Tibial nerve (tissue), 4 donors: ENCODE measurements at regions not wholly inside any gene's neighbourhood (a gene's known extent, or its start where the extent isn't known, plus 50 kb on each side); places are given as distances from the start of the nearest gene placed in this dataset.

ENCODE experiments used
- EP300 ChIP-seq, 2 donors: sonication (generic); formaldehyde crosslinking; IDR thresholded peaks; one replicate each; pipeline ENCODE4 v1.6.1; 2017; ENCODE audit warnings: antibody characterized with exemption in 2 of 2, mild to moderate bottlenecking in 1 of 2
- POLR2A ChIP-seq, 2 donors: fragments of 450-650 bp; IDR thresholded peaks; one replicate each; pipeline ENCODE4 v1.6.1; 2017; ENCODE audit warnings: antibody characterized with exemption in 2 of 2, mild to moderate bottlenecking in 2 of 2, moderate library complexity in 2 of 2
- TF ChIP-seq, protein P1 (sequence below), 5 experiments: fragments of 200-600 bp in 3 of 5; fragments of 450-650 bp in 2 of 5; sonication (generic) in 3 of 5; IDR thresholded peaks; one replicate each; pipeline ENCODE4 v1.5.1; 2016 to 2019; ENCODE audit warnings: antibody characterized with exemption in 5 of 5, mild to moderate bottlenecking in 3 of 5, moderate library complexity in 2 of 5

DNA sequence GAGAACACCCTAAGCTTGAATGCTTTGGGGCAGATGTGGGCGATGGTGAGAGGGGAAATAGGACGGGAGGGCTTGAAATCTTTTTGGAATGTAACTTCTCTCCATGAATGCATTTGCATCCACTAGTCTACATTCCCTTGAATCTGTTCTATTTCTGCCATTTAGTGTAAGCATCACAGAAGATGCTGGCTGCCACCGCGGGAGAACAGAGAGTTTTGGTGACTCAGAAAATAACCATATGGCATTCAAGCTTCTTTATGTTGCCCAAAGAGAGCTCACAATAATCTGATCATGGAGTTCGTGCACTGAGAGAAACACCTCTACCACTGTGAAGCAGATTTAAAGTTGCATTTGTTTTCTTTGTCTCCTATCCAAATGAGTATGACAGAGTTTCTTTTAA is 52.6 kb upstream of the OTX2 start:
- TF ChIP-seq, protein P1, sequence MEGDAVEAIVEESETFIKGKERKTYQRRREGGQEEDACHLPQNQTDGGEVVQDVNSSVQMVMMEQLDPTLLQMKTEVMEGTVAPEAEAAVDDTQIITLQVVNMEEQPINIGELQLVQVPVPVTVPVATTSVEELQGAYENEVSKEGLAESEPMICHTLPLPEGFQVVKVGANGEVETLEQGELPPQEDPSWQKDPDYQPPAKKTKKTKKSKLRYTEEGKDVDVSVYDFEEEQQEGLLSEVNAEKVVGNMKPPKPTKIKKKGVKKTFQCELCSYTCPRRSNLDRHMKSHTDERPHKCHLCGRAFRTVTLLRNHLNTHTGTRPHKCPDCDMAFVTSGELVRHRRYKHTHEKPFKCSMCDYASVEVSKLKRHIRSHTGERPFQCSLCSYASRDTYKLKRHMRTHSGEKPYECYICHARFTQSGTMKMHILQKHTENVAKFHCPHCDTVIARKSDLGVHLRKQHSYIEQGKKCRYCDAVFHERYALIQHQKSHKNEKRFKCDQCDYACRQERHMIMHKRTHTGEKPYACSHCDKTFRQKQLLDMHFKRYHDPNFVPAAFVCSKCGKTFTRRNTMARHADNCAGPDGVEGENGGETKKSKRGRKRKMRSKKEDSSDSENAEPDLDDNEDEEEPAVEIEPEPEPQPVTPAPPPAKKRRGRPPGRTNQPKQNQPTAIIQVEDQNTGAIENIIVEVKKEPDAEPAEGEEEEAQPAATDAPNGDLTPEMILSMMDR (IDR thresholded peaks at IDR 0.05), result no peak
- TF ChIP-seq POLR2A (IDR thresholded peaks at IDR 0.05) (no peak), EP300 (IDR thresholded peaks at IDR 0.05) (no peak)
